ENCODE measurements at regions not wholly inside any gene's neighbourhood (a gene's known extent, or its start where the extent isn't known, plus 50 kb on each side); places are given as distances from the start of the nearest gene placed in this dataset.

DNA sequence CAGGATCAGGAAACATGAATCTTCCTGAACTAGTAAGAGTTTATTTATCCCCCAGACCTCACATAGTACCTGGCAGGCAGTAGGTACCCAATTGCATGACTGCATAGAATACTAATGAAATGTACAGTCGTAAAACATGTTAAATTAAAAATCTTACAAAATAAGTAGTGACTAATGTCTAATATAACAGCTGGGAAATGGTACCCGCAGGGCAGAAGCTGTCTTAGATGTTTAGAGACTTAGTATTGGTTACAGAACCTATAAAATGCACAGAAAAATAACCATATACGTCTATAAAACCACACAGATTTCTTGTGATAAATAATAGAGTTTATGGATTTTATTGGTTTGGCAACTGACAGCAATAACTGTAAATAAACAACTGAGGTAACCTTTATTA is 139.1 kb upstream of the GMDS start:
- TF ChIP-seq POLR2A (IDR thresholded peaks at IDR 0.05) (no peak), CTCF (IDR thresholded peaks at IDR 0.05) (no peak)
